Glutamatergic neuron (in vitro differentiated cells): ENCODE measurements at regions not wholly inside any gene's neighbourhood (a gene's known extent, or its start where the extent isn't known, plus 50 kb on each side); places are given as distances from the start of the nearest gene placed in this dataset.
"Not testable (repeated sequence)": the region's sequence is repeated elsewhere in the genome, so short reads cannot be mapped to it uniquely, and the experiment has no call there.

Experiments
- DNase-seq: peaks from one replicate; pipeline ENCODE4 v3.0.0; 2022
- H3K27ac Mint-ChIP-seq: one replicate; pipeline ENCODE4 v1.8.0; 2020; ENCODE audit warnings: mild to moderate bottlenecking, mixed read lengths, inconsistent platforms; ENCODE audit not compliant: unreplicated experiment
- H3K27me3 Mint-ChIP-seq: one replicate; pipeline ENCODE4 v1.8.0; 2020; ENCODE audit warnings: mild to moderate bottlenecking, moderate library complexity, mixed read lengths, inconsistent platforms; ENCODE audit not compliant: unreplicated experiment
- H3K36me3 Mint-ChIP-seq: one replicate; pipeline ENCODE4 v1.8.0; 2020; ENCODE audit warnings: mild to moderate bottlenecking, mixed read lengths, inconsistent platforms; ENCODE audit not compliant: unreplicated experiment
- H3K4me1 Mint-ChIP-seq: one replicate; pipeline ENCODE4 v1.8.0; 2020; ENCODE audit warnings: mild to moderate bottlenecking, low read depth, mixed read lengths, inconsistent platforms; ENCODE audit not compliant: unreplicated experiment
- H3K4me3 Mint-ChIP-seq: one replicate; pipeline ENCODE4 v1.8.0; 2020; ENCODE audit warnings: mild to moderate bottlenecking, mixed read lengths, inconsistent platforms; ENCODE audit not compliant: unreplicated experiment
- H3K9me3 Mint-ChIP-seq: one replicate; pipeline ENCODE4 v1.8.0; 2020; ENCODE audit warnings: mild to moderate bottlenecking, moderate library complexity, mixed read lengths, inconsistent platforms; ENCODE audit not compliant: unreplicated experiment
- TF ChIP-seq, protein P1 (sequence below): fragments of 200-600 bp; sonication (generic); IDR thresholded peaks from one replicate; pipeline ENCODE4 v1.5.0; 2021; ENCODE audit not compliant: partially characterized antibody, unreplicated experiment

DNA sequence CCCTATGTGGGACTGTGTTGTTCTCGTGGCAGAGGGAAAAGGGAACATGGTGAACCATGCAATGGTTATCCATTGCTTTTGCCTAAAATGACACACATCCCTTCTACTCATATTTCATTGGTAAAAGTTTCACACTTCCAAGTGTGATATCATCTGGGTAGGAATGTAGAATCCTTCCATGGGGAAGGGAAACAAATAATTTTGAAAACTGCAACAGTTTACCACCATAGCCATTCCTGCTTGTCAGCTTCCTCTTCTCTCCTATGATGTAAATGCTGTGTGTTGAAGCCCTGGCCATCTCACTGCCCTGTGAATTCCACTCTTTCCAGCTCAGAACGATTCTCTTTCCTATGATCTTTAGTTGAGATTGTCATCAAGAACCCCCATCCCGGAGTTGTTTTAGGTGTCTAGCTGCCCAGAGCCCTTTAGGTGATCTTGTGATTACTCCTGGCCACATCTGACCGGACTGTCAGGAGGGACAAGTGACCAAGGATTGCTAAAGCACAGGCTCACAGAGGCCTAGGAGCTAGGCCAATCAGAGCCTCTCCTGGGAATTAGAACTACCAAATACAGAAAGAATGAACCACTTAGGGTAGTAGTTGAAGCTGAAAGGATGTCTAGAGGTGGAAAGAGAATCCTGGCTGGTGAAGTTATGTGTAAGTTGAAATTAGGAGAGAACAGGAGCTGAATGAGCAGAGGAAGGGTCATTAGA, 84.6 kb downstream of the VCPKMT start:
- no peak for DNase-seq

DNA sequence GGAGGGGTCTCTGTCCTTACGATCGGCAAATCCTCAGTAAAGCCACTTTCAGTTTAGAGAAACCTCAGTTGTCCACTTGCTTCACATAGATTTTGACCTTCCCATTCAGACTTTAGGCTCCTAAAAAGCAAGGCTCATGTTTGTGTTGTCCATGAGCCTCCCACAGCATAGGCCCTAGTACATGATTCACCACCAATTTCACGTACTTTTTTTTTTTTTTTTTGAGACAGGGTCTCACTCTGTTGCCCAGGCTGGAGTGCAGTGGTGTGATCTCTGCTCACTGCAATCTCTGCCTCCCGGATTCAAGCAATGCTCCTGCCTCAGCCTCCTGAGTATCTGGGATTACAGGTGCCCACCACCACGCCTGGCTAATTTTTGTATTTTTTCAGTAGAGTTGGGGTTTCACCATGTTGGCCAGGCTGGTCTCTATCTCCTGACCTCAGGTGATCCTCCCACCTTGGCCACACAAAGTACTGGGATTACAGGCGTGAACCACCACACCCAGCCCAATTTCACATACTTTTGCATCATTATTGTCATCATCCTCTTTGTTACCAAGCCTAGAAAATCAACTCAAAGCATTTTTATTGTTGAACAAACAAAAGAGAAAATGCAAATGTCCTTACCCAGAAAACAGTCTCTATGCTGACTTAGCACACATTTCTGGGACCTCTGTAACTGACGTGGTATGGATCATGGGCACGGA, 83.8 kb downstream of the VCPKMT start:
- not testable (repeated sequence) for H3K4me3 Mint-ChIP-seq, H3K27me3 Mint-ChIP-seq, DNase-seq, H3K4me1 Mint-ChIP-seq, H3K27ac Mint-ChIP-seq, H3K9me3 Mint-ChIP-seq, H3K36me3 Mint-ChIP-seq

More for the DNA sequence above, 84.6 kb downstream of the VCPKMT start:
- H3K4me1 Mint-ChIP-seq, result no peaks in the 10 kb centered on the region
- H3K4me3 Mint-ChIP-seq, result no peak overlapping the region
- peaks cover 7% of the 10 kb centered on the region for H3K9me3 Mint-ChIP-seq
- H3K27me3 Mint-ChIP-seq, result peaks cover 3% of the 10 kb centered on the region
- TF ChIP-seq, protein P1, sequence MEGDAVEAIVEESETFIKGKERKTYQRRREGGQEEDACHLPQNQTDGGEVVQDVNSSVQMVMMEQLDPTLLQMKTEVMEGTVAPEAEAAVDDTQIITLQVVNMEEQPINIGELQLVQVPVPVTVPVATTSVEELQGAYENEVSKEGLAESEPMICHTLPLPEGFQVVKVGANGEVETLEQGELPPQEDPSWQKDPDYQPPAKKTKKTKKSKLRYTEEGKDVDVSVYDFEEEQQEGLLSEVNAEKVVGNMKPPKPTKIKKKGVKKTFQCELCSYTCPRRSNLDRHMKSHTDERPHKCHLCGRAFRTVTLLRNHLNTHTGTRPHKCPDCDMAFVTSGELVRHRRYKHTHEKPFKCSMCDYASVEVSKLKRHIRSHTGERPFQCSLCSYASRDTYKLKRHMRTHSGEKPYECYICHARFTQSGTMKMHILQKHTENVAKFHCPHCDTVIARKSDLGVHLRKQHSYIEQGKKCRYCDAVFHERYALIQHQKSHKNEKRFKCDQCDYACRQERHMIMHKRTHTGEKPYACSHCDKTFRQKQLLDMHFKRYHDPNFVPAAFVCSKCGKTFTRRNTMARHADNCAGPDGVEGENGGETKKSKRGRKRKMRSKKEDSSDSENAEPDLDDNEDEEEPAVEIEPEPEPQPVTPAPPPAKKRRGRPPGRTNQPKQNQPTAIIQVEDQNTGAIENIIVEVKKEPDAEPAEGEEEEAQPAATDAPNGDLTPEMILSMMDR, result no peak
- H3K36me3 Mint-ChIP-seq, result peaks cover 5% of the 10 kb centered on the region
- no peak overlapping the region for H3K27ac Mint-ChIP-seq

DNA sequence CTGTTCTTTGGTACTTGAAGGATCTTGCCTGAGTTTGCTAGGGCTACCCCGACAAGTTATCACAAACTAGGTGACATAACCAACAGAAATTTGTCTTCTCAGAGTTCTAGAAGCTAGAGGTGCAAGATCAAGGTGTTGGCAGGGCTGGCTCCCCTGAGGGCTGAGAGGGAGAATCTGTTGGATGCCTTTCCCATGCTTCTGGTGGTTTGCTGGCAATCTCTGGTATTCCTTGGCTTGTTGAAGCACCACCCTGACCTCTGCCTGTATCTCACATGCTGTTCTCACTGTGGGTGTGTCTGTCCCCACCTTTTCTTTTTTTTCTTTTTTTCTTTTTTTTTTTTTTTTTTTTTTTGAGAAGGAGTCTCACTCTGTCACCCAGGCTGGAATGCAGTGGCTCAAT, 81.2 kb downstream of the VCPKMT start:
- Mint-ChIP-seq H3K36me3 (peaks cover 13% of the 10 kb centered on the region), H3K9me3 (peaks cover 7% of the 10 kb centered on the region), H3K4me3 (no peak overlapping the region), H3K4me1 (no peaks in the 10 kb centered on the region), H3K27me3 (peaks cover 3% of the 10 kb centered on the region), H3K27ac (no peak overlapping the region)
- DNase-seq, result no peak
- TF ChIP-seq, protein P1, result no peak

DNA sequence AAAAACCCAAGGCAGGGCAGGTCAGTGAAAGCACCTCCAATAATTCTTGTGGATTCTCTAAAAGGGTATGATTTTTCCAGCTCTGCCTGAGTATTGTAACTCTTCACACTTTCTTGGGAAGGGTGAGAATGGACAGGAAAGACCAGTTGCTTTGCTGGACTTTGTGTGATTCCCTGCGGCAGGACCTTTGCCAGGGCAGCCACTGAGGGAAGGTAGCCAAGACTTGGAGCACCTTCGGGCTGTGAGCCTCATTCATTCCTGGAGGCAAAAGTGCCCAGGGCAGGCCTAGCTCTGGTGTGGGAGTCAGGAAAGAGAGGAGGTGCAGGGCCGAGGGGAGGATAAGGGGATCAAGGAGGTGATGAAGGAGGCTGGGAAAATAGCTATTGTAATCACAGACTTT, 80.2 kb downstream of the VCPKMT start:
- Mint-ChIP-seq H3K4me3 (no peak overlapping the region), H3K9me3 (peaks cover 5% of the 10 kb centered on the region), H3K27me3 (peaks cover 3% of the 10 kb centered on the region), H3K4me1 (no peaks in the 10 kb centered on the region), H3K27ac (no peak overlapping the region), H3K36me3 (peaks cover 13% of the 10 kb centered on the region)
- TF ChIP-seq, protein P1, result no peak
- DNase-seq, result no peak

DNA sequence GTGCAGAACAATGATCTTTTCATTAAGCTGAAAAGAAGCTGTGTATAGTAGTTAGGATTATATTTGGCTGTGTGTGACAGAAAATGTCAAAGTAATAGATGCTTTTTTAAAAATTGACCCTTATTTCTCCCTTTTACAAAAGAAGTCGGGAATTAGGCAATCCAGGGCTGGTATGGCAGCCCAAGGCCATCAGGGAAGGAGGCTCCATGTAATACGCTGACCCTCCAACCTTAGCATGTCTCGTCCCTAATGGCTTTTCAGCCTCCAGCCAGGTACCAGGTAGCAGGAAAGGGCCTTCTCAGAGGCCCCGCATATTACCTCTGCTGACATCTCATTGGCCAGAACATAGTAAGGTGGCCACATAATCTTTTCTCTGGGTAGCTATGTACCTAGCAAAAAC, 79.7 kb downstream of the VCPKMT start:
- Mint-ChIP-seq H3K36me3 (peaks cover 13% of the 10 kb centered on the region), H3K9me3 (peaks cover 4% of the 10 kb centered on the region), H3K4me1 (no peaks in the 10 kb centered on the region), H3K27ac (no peak overlapping the region), H3K27me3 (peaks cover 3% of the 10 kb centered on the region), H3K4me3 (no peak overlapping the region)
- no peak for DNase-seq
- TF ChIP-seq, protein P1, result no peak
